ENCODE measurements at regions not wholly inside any gene's neighbourhood (a gene's known extent, or its start where the extent isn't known, plus 50 kb on each side); places are given as distances from the start of the nearest gene placed in this dataset.

DNA sequence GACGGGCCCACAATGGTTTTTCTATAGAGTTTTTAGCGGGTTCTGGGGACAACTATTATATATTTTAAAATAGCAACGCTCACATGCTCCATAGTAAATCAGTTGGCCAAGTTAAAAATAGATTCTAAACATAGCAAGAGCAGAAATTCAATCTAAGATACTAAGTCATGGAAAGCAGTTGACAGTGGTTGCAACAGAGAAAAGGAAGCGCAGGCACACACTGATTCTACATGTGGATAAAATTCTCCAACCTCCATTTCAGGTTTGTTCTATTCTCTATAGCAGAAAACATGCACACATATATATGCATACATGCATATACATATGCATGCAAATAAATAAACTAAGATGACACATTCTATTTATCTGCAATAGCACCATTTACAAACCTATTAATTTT, 89.6 kb upstream of the HNRNPU start:
- TF ChIP-seq, protein P1, sequence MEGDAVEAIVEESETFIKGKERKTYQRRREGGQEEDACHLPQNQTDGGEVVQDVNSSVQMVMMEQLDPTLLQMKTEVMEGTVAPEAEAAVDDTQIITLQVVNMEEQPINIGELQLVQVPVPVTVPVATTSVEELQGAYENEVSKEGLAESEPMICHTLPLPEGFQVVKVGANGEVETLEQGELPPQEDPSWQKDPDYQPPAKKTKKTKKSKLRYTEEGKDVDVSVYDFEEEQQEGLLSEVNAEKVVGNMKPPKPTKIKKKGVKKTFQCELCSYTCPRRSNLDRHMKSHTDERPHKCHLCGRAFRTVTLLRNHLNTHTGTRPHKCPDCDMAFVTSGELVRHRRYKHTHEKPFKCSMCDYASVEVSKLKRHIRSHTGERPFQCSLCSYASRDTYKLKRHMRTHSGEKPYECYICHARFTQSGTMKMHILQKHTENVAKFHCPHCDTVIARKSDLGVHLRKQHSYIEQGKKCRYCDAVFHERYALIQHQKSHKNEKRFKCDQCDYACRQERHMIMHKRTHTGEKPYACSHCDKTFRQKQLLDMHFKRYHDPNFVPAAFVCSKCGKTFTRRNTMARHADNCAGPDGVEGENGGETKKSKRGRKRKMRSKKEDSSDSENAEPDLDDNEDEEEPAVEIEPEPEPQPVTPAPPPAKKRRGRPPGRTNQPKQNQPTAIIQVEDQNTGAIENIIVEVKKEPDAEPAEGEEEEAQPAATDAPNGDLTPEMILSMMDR (conservative IDR thresholded peaks at IDR 0.05): no peak
- TF ChIP-seq ZFX (IDR thresholded peaks at IDR 0.05): no peak

Data from C4-2B (cell line).